ENCODE measurements at regions not wholly inside any gene's neighbourhood (a gene's known extent, or its start where the extent isn't known, plus 50 kb on each side); places are given as distances from the start of the nearest gene placed in this dataset.

GRCh38 chr10:6833458-6834011 lies 253.5 kb upstream of the PRKCQ start:
- TF ChIP-seq EZH2 (IDR thresholded peaks at IDR 0.05; ENCODE audit: borderline replicate concordance, low read length), result no peak
- TF ChIP-seq CTCF (IDR thresholded peaks at IDR 0.05; ENCODE audit: low read length), result no peak
